HCT116 (cell line): ENCODE measurements at regions not wholly inside any gene's neighbourhood (a gene's known extent, or its start where the extent isn't known, plus 50 kb on each side); places are given as distances from the start of the nearest gene placed in this dataset.

ENCODE experiments used
- ATAC-seq: fragments of 200-7000 bp; cut with Tn5 transposase; 2 replicates; pipeline ENCODE4 v1.9.1; 2020; ENCODE audit warnings: mild to moderate bottlenecking, moderate library complexity
- BruUV-seq: library from RNA; stranded (reverse); fragments of 400-500 nt; replicated peaks from 2 replicates; lab custom pipeline; 2021; lab: Mats Ljungman, UMichigan
- CTCF ChIA-PET: fragments of 300-600 bp; sonication (Branson Sonifier 250); formaldehyde crosslinking; loops from one replicate; lab custom pipeline; 2021; ENCODE audit warnings: antibody characterized with exemption; lab: Charles Lee
- POLR2A ChIA-PET: fragments of 300-600, 350-600 bp; sonication (Branson Sonifier 250); formaldehyde crosslinking; loops from one replicate; lab custom pipeline; 2021; ENCODE audit warnings: antibody characterized with exemption; lab: Charles Lee
- RAD21 ChIA-PET, 2 experiments: fragments of 300-600 bp; sonication (Branson Sonifier 250); formaldehyde crosslinking; loops; one replicate each; lab custom pipeline; 2023; ENCODE audit warnings: low total read pairs in 2 of 2; ENCODE audit not compliant: uncharacterized antibody in 2 of 2, unreplicated experiment in 2 of 2, low non-redundant PET in 1 of 2; lab: Charles Lee
- DNase-seq: peaks from one replicate; pipeline ENCODE4 v3.0.0-alpha.2; 2010; ENCODE audit warnings: low read depth, low spot score
- H2AFZ ChIP-seq: fragments of 200-600 bp; shearing (Covaris generic), sonication (generic); 2 replicates; pipeline ENCODE4 v1.6.1; 2017; ENCODE audit warnings: low read depth, mixed run types, mixed read lengths, antibody characterized with exemption, low read length; ENCODE audit not compliant: poor library complexity, severe bottlenecking
- H3K27ac ChIP-seq: 2 replicates; pipeline ENCODE4 v1.5.1; 2012; ENCODE audit warnings: low read depth, low read length
- H3K27me3 ChIP-seq: fragments of 200-600 bp; sonication (generic); 2 replicates; pipeline ENCODE4 v1.6.1; 2016; ENCODE audit warnings: mixed run types, low read length, mixed read lengths; ENCODE audit not compliant: insufficient read depth
- H3K36me3 ChIP-seq, 2 experiments: fragments of 200-500 bp in 1 of 2; fragments of 200-600 bp in 1 of 2; sonication (Bioruptor generic) in 1 of 2; sonication (generic) in 1 of 2; 2 replicates each; pipeline versions ENCODE4 v1.5.1 to v1.6.1; 2014 to 2016; ENCODE audit warnings: low read length in 2 of 2, inconsistent platforms in 1 of 2, mixed read lengths in 1 of 2, mixed run types in 1 of 2; ENCODE audit not compliant: insufficient read depth in 2 of 2, control insufficient read depth in 1 of 2
- H3K4me1 ChIP-seq, 2 experiments: fragments of 200-600 bp in 1 of 2; sonication (generic) in 1 of 2; 2 replicates each; pipeline versions ENCODE4 v1.5.1 to v1.6.1; 2012 to 2017; ENCODE audit warnings: low read length in 2 of 2, inconsistent platforms in 1 of 2, mild to moderate bottlenecking in 1 of 2, mixed read lengths in 1 of 2, mixed run types in 1 of 2, moderate library complexity in 1 of 2; ENCODE audit not compliant: insufficient read depth in 2 of 2, control insufficient read depth in 1 of 2
- H3K4me2 ChIP-seq: fragments of 200-600 bp; sonication (generic); 2 replicates; pipeline ENCODE4 v1.6.1; 2017; ENCODE audit warnings: mixed run types, low read length, mixed read lengths
- H3K4me3 ChIP-seq, 2 experiments: fragments of 200-600 bp in 1 of 2; sonication (generic) in 1 of 2; replicated peaks in 1 of 2; 2 replicates each; pipeline ENCODE4 v1.5.1; 2011 to 2016; ENCODE audit warnings: low read length in 2 of 2, control low read depth in 1 of 2, low read depth in 1 of 2, mild to moderate bottlenecking in 1 of 2, mixed read lengths in 1 of 2, mixed run types in 1 of 2
- H3K79me2 ChIP-seq: fragments of 200-600 bp; sonication (generic); 2 replicates; pipeline ENCODE4 v1.6.1; 2017; ENCODE audit warnings: mild to moderate bottlenecking, mixed run types, low read length, moderate library complexity, mixed read lengths; ENCODE audit not compliant: insufficient read depth
- H3K9ac ChIP-seq: fragments of 200-600 bp; sonication (generic); 2 replicates; pipeline ENCODE4 v1.6.1; 2016; ENCODE audit warnings: low read length, mixed read lengths
- H3K9me2 ChIP-seq: fragments of 200-600 bp; sonication (generic), shearing (Covaris generic); 2 replicates; pipeline ENCODE4 v1.6.1; 2017; ENCODE audit warnings: mixed run types, mild to moderate bottlenecking, moderate library complexity; ENCODE audit not compliant: insufficient read depth
- H3K9me3 ChIP-seq, 2 experiments: fragments of 200-500 bp in 1 of 2; fragments of 200-600 bp in 1 of 2; sonication (Bioruptor generic) in 1 of 2; sonication (generic) in 1 of 2; 2 replicates each; pipeline ENCODE4 v1.6.1; 2014 to 2017; ENCODE audit warnings: low read length in 2 of 2, mixed read lengths in 2 of 2, inconsistent platforms in 1 of 2, low read depth in 1 of 2, mild to moderate bottlenecking in 1 of 2, mixed run types in 1 of 2, moderate library complexity in 1 of 2; ENCODE audit not compliant: control insufficient read depth in 1 of 2, insufficient read depth in 1 of 2
- H4K20me1 ChIP-seq: fragments of 200-600 bp; sonication (generic), shearing (Covaris generic); 2 replicates; pipeline ENCODE4 v1.6.1; 2017; ENCODE audit warnings: mixed run types, mild to moderate bottlenecking, moderate library complexity; ENCODE audit not compliant: insufficient read depth
- ATF3 ChIP-seq: IDR thresholded peaks from 2 replicates; pipeline ENCODE4 v1.6.1; 2012
- CBX3 ChIP-seq: IDR thresholded peaks from 2 replicates; pipeline ENCODE4 v1.6.1; 2012; ENCODE audit warnings: low read depth
- CEBPB ChIP-seq: IDR thresholded peaks from 2 replicates; pipeline ENCODE4 v1.6.1; 2012; ENCODE audit warnings: low read depth
- CTCF ChIP-seq, 3 experiments: fragments of 200-600 bp in 1 of 3; sonication (generic) in 1 of 3; IDR thresholded peaks in 2 of 3; conservative IDR thresholded peaks in 1 of 3; 2 replicates each; pipeline ENCODE4 v1.5.1; 2012 to 2017; ENCODE audit warnings: low read depth in 2 of 3, low read length in 2 of 3, antibody characterized with exemption in 1 of 3, borderline replicate concordance in 1 of 3, control low read depth in 1 of 3, mild to moderate bottlenecking in 1 of 3, mixed read lengths in 1 of 3, mixed run types in 1 of 3, moderate library complexity in 1 of 3; ENCODE audit not compliant: insufficient read depth in 1 of 3
- EGR1 ChIP-seq: IDR thresholded peaks from 2 replicates; pipeline ENCODE4 v1.6.1; 2012; ENCODE audit warnings: low read depth
- ELF1 ChIP-seq: IDR thresholded peaks from 2 replicates; pipeline ENCODE4 v1.6.1; 2012; ENCODE audit warnings: low read depth, borderline replicate concordance
- EZH2phosphoT487 ChIP-seq: fragments of 200-600 bp; IDR thresholded peaks from 2 replicates; pipeline ENCODE4 v1.6.1; 2018; ENCODE audit warnings: antibody characterized with exemption, borderline replicate concordance
- FOSL1 ChIP-seq: IDR thresholded peaks from 2 replicates; pipeline ENCODE4 v1.6.1; 2012; ENCODE audit warnings: low read depth
- JUND ChIP-seq: IDR thresholded peaks from 2 replicates; pipeline ENCODE4 v1.6.1; 2012
- POLR2AphosphoS5 ChIP-seq: IDR thresholded peaks from 2 replicates; pipeline ENCODE4 v1.6.1; 2011; ENCODE audit warnings: mild to moderate bottlenecking, low read depth, low read length, moderate library complexity
- RAD21 ChIP-seq: IDR thresholded peaks from 2 replicates; pipeline ENCODE4 v1.6.1; 2012; ENCODE audit warnings: low read depth, mild to moderate bottlenecking
- REST ChIP-seq: IDR thresholded peaks from 2 replicates; pipeline ENCODE4 v1.6.1; 2012; ENCODE audit warnings: low read depth
- SIN3A ChIP-seq: IDR thresholded peaks from 2 replicates; pipeline ENCODE4 v1.6.1; 2012; ENCODE audit warnings: low read depth
- SP1 ChIP-seq: IDR thresholded peaks from 2 replicates; pipeline ENCODE4 v1.6.1; 2012; ENCODE audit warnings: low read depth
- TCF7L2 ChIP-seq: IDR thresholded peaks from 2 replicates; pipeline ENCODE4 v1.7.0; 2011; ENCODE audit warnings: borderline replicate concordance, inconsistent platforms; ENCODE audit not compliant: insufficient read depth, insufficient read length; ENCODE audit errors: extremely low read depth
- ZBTB33 ChIP-seq: IDR thresholded peaks from 2 replicates; pipeline ENCODE4 v1.6.1; 2011; ENCODE audit warnings: mild to moderate bottlenecking, low read length, moderate library complexity; ENCODE audit not compliant: insufficient replicate concordance; ENCODE audit errors: extremely low read depth
- intact Hi-C: fragments of 100-400 bp; cut with micrococcal nuclease; formaldehyde crosslinking; loops from 2 replicates; pipeline ENCODE4 v1.10.0; 2022

- ChIA-PET CTCF (no interaction called here), RAD21 (no interaction called here), POLR2A (no interaction called here)
- H3K79me2 ChIP-seq, result no peaks in the 10 kb centered on the region
- H3K27ac ChIP-seq, result no peak overlapping the region
- no peaks in the 10 kb centered on the region for H4K20me1 ChIP-seq
- no TSS peak for BruUV-seq
- no peaks in the 10 kb centered on the region for H3K27me3 ChIP-seq
- intact Hi-C loops, result no loop called here
- DNase-seq (no peak), ATAC-seq (no peak)
- no peak overlapping the region for H3K4me3 ChIP-seq
- TF ChIP-seq SP1 (no peak), ELF1 (no peak), POLR2AphosphoS5 (no peak), RAD21 (no peak), ZBTB33 (no peak), TCF7L2 (no peak), EGR1 (no peak), EZH2phosphoT487 (no peak), SIN3A (no peak), CBX3 (no peak), JUND (no peak), CEBPB (no peak), CTCF (IDR thresholded peaks at IDR 0.05 in 2 of 3, conservative IDR thresholded peaks at IDR 0.05 in 1 of 3; ENCODE audit: borderline replicate concordance in 1 of 3, insufficient read depth in 1 of 3, low read depth in 2 of 3, low read length in 2 of 3) (no peak), FOSL1 (no peak), REST (no peak), ATF3 (no peak)
- no peaks in the 10 kb centered on the region for H3K36me3 ChIP-seq
- no peak overlapping the region for H2AFZ ChIP-seq
- no peak overlapping the region for H3K4me2 ChIP-seq
- no peaks in the 10 kb centered on the region for H3K4me1 ChIP-seq
- no peaks in the 10 kb centered on the region for H3K9me2 ChIP-seq
- H3K9ac ChIP-seq, result no peak overlapping the region
- peaks cover 8 to 17% of the 10 kb centered on the region in 2 experiments; a peak in 2 of 4 replicates for H3K9me3 ChIP-seq
Observed at GRCh38 chr21:28588997-28589396, 403.7 kb downstream of the LTN1 start.
